ENCODE measurements at regions not wholly inside any gene's neighbourhood (a gene's known extent, or its start where the extent isn't known, plus 50 kb on each side); places are given as distances from the start of the nearest gene placed in this dataset.

- no peaks in the 10 kb centered on the region for H3K4me1 ChIP-seq (ENCODE audit: control insufficient read depth, insufficient read depth, low read length)
- H3K9me3 ChIP-seq (ENCODE audit: control insufficient read depth, insufficient read depth, low read depth, low read length) = no peaks in the 10 kb centered on the region
- CTCF ChIA-PET = interaction anchor here (1.2 to 1.3 kb wide), 2 partner anchors 9 to 14 kb away, joined by 3 to 7 read pairs; no protein-coding TSS in a partner anchor
- no peak overlapping the region for H3K4me3 ChIP-seq (ENCODE audit: low read depth, low read length)
- H3K36me3 ChIP-seq (ENCODE audit: control insufficient read depth in 2 of 2, insufficient read depth in 1 of 2, low read length in 2 of 2) = no peaks in the 10 kb centered on the region
- no peak overlapping the region for H3K27ac ChIP-seq (ENCODE audit: extremely low read depth, low read depth, low read length)
- TF ChIP-seq ZNF121 (tag by site-specific recombination; IDR thresholded peaks at IDR 0.05) (no peak), ZNF426 (tag by site-specific recombination; IDR thresholded peaks at IDR 0.05) (no peak), GLI4 (tag by site-specific recombination; IDR thresholded peaks at IDR 0.05) (no peak), BCL6B (tag by site-specific recombination; IDR thresholded peaks at IDR 0.05) (no peak), ZBTB7A (tag by site-specific recombination; IDR thresholded peaks at IDR 0.05; ENCODE audit: low read depth) (no peak), ZNF37A (tag by site-specific recombination; IDR thresholded peaks at IDR 0.05) (no peak), ZFP69B (tag by site-specific recombination; IDR thresholded peaks at IDR 0.05) (no peak), KLF1 (tag by site-specific recombination; IDR thresholded peaks at IDR 0.05) (no peak), ZNF18 (tag by site-specific recombination; IDR thresholded peaks at IDR 0.05) (no peak), ZNF843 (tag by site-specific recombination; IDR thresholded peaks at IDR 0.05) (no peak), BCL11A (tag by site-specific recombination; IDR thresholded peaks at IDR 0.05; ENCODE audit: low read depth) (no peak), ZNF623 (tag by site-specific recombination; IDR thresholded peaks at IDR 0.05) (no peak), ZNF398 (tag by site-specific recombination; IDR thresholded peaks at IDR 0.05) (no peak), ZNF140 (tag by site-specific recombination; IDR thresholded peaks at IDR 0.05) (no peak), ZNF76 (tag by site-specific recombination; IDR thresholded peaks at IDR 0.05; ENCODE audit: borderline replicate concordance, low read depth) (no peak), ZNF629 (tag by site-specific recombination; IDR thresholded peaks at IDR 0.05) (no peak), ZNF580 (tag by site-specific recombination; IDR thresholded peaks at IDR 0.05) (no peak), HOXA7 (CRISPR knock-in tag; IDR thresholded peaks at IDR 0.05; ENCODE audit: borderline replicate concordance) (no peak), ZNF274 (IDR thresholded peaks at IDR 0.05; ENCODE audit: low read length) (no peak), ZNF274 (tag by site-specific recombination; IDR thresholded peaks at IDR 0.05; ENCODE audit: borderline replicate concordance) (no peak), ZNF350 (tag by site-specific recombination; IDR thresholded peaks at IDR 0.05) (no peak)
- POLR2A ChIA-PET = no interaction called here
These were observed 167.1 kb upstream of the ITGB1 start for GRCh38 chr10:33125111-33125510.

GRCh38 chr10:33123680-33124079 lies 165.7 kb upstream of the ITGB1 start:
- Histone ChIP-seq H3K4me1 (ENCODE audit: control insufficient read depth, insufficient read depth, low read length) (no peaks in the 10 kb centered on the region), H3K27ac (ENCODE audit: extremely low read depth, low read depth, low read length) (no peak overlapping the region), H3K4me3 (ENCODE audit: low read depth, low read length) (no peak overlapping the region), H3K9me3 (ENCODE audit: control insufficient read depth, insufficient read depth, low read depth, low read length) (no peaks in the 10 kb centered on the region), H3K36me3 (ENCODE audit: control insufficient read depth in 2 of 2, insufficient read depth in 1 of 2, low read length in 2 of 2) (no peaks in the 10 kb centered on the region)
- CTCF ChIA-PET = no interaction called here
- POLR2A ChIA-PET = no interaction called here
- no peak for TF ChIP-seq ZNF792 (tag by site-specific recombination; IDR thresholded peaks at IDR 0.05)
- no peak for TF ChIP-seq PRDM4 (tag by site-specific recombination; IDR thresholded peaks at IDR 0.05)
- TF ChIP-seq ATF2 (tag by site-specific recombination; IDR thresholded peaks at IDR 0.05; ENCODE audit: low read depth) = no peak
- no peak for TF ChIP-seq ZNF248 (tag by site-specific recombination; IDR thresholded peaks at IDR 0.05)
- no peak for TF ChIP-seq KLF9 (tag by site-specific recombination; IDR thresholded peaks at IDR 0.05; ENCODE audit: low read depth)
- TF ChIP-seq KLF7 (tag by site-specific recombination; IDR thresholded peaks at IDR 0.05; ENCODE audit: borderline replicate concordance) = no peak
- no peak for TF ChIP-seq ZNF670 (tag by site-specific recombination; IDR thresholded peaks at IDR 0.05; ENCODE audit: low read depth)
- no peak for TF ChIP-seq ZNF501 (tag by site-specific recombination; IDR thresholded peaks at IDR 0.05)
- TF ChIP-seq ZNF416 (tag by site-specific recombination; IDR thresholded peaks at IDR 0.05) = no peak

Data from HEK293 (cell line).